ENCODE measurements at regions not wholly inside any gene's neighbourhood (a gene's known extent, or its start where the extent isn't known, plus 50 kb on each side); places are given as distances from the start of the nearest gene placed in this dataset.

DNA sequence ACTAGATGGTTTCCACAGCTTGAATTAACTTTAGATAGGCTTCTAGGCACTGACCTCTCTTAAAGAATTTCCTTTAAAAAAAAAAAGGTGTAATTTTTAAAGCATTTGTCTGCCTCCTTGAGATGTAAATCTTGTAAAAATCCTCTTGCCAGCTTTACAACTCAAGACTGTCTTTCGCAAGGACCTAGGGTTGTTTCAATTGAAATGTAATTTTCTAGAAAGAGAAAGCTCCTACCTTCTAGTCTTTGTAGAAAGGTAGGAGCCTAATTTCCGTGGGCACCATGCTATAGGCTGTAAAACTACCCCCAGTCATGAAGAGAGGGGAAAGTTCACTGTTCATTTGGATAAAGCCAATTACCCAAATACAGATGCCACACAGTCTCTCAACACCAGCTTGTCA lies 228.8 kb upstream of the TMEM229A start:
- no peak overlapping the region for H3K4me3 Mint-ChIP-seq (ENCODE audit: unreplicated experiment)

DNA sequence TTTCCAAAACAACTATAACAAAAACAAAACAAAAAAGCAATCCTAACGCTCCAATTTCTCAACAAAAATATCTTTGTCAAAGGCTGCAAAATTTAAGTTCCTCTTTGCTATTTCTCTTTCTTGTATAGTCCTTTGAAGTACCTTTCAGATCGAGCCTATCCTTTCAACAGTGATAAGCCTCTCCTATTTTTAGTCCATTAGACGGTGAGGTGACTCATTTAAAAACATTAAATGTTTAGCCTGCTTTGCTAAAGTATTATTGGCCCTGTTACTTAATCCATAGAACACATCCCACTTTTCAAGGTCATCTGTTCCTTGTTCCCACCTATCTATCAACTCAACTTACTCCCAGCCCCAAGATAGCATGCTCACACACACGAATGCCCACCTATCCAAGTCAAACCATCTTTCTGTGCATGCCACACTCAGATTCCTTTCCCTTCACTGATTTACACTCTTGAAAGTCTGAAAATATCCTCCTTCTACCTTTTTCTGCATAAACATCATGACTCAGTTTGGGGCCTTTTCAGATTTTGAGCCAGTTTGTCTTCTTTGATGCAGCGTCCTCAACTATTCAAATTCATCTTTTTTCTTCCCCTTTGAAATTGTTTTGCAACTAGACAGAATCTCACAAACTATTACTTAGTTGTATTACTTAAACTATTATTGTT lies 224.9 kb upstream of the TMEM229A start:
- CTCF ChIA-PET = no interaction called here
- Histone ChIP-seq H3K27me3 (replicated peaks; ENCODE audit: control insufficient read depth, insufficient read depth, low read length) (peaks cover 1% of the 10 kb centered on the region; the same call in 1 of the 2 replicates), H3K4me1 (no peaks in the 10 kb centered on the region), H3K36me3 (ENCODE audit: control insufficient read depth, insufficient read depth, low read length) (no peaks in the 10 kb centered on the region), H3K4me3 (ENCODE audit: low read depth, low read length) (no peak overlapping the region), H3K9me3 (0 out of 2 replicates have a peak, but pooled peaks cover 2% of the 10 kb centered on the region)
- H3K9me3 Mint-ChIP-seq (ENCODE audit: unreplicated experiment) = no peaks in the 10 kb centered on the region
- POLR2A ChIA-PET = no interaction called here
- H3K4me3 Mint-ChIP-seq (ENCODE audit: unreplicated experiment) = no peak overlapping the region
- H3K36me3 Mint-ChIP-seq (ENCODE audit: insufficient read depth, unreplicated experiment) = no peaks in the 10 kb centered on the region
- no peak for DNase-seq
- no peak overlapping the region for H3K27ac Mint-ChIP-seq (ENCODE audit: unreplicated experiment)
- peaks cover 10% of the 10 kb centered on the region for H3K27me3 Mint-ChIP-seq (ENCODE audit: insufficient read depth, unreplicated experiment)
- BruUV-seq (replicated peaks) = no TSS peak
- no peaks in the 10 kb centered on the region for H3K4me1 Mint-ChIP-seq (ENCODE audit: low read depth, unreplicated experiment)
- intact Hi-C loops (cut with micrococcal nuclease; ENCODE audit: unreplicated experiment) = no loop called here
- TF ChIP-seq, protein P1, sequence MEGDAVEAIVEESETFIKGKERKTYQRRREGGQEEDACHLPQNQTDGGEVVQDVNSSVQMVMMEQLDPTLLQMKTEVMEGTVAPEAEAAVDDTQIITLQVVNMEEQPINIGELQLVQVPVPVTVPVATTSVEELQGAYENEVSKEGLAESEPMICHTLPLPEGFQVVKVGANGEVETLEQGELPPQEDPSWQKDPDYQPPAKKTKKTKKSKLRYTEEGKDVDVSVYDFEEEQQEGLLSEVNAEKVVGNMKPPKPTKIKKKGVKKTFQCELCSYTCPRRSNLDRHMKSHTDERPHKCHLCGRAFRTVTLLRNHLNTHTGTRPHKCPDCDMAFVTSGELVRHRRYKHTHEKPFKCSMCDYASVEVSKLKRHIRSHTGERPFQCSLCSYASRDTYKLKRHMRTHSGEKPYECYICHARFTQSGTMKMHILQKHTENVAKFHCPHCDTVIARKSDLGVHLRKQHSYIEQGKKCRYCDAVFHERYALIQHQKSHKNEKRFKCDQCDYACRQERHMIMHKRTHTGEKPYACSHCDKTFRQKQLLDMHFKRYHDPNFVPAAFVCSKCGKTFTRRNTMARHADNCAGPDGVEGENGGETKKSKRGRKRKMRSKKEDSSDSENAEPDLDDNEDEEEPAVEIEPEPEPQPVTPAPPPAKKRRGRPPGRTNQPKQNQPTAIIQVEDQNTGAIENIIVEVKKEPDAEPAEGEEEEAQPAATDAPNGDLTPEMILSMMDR (IDR thresholded peaks at IDR 0.05; ENCODE audit: insufficient read depth in 1 of 2, low read depth in 1 of 2, low read length in 1 of 2, severe bottlenecking in 1 of 2, unreplicated experiment in 1 of 2) = no peak

More for the DNA sequence above, 228.8 kb upstream of the TMEM229A start:
- intact Hi-C loops (cut with micrococcal nuclease; ENCODE audit: unreplicated experiment) = loop anchor here (2.0 kb wide), 1 partner anchor 15 kb away; no protein-coding TSS in a partner anchor
- CTCF ChIA-PET = no interaction called here
- Histone ChIP-seq H3K9me3 (0 out of 2 replicates have a peak, but pooled peaks cover 2% of the 10 kb centered on the region), H3K4me3 (ENCODE audit: low read depth, low read length) (no peak overlapping the region), H3K27me3 (replicated peaks; ENCODE audit: control insufficient read depth, insufficient read depth, low read length) (no peaks in the 10 kb centered on the region), H3K36me3 (ENCODE audit: control insufficient read depth, insufficient read depth, low read length) (no peaks in the 10 kb centered on the region), H3K4me1 (no peaks in the 10 kb centered on the region)
- POLR2A ChIA-PET = no interaction called here
- no peaks in the 10 kb centered on the region for H3K36me3 Mint-ChIP-seq (ENCODE audit: insufficient read depth, unreplicated experiment)
- no peaks in the 10 kb centered on the region for H3K4me1 Mint-ChIP-seq (ENCODE audit: low read depth, unreplicated experiment)
- BruUV-seq (replicated peaks) = no TSS peak
- peaks cover 3% of the 10 kb centered on the region for H3K27me3 Mint-ChIP-seq (ENCODE audit: insufficient read depth, unreplicated experiment)
- DNase-seq = no peak
- peaks cover 6% of the 10 kb centered on the region for H3K9me3 Mint-ChIP-seq (ENCODE audit: unreplicated experiment)
- H3K27ac Mint-ChIP-seq (ENCODE audit: unreplicated experiment) = no peak overlapping the region
- TF ChIP-seq, protein P1 (IDR thresholded peaks at IDR 0.05; ENCODE audit: insufficient read depth in 1 of 2, low read depth in 1 of 2, low read length in 1 of 2, severe bottlenecking in 1 of 2, unreplicated experiment in 1 of 2) = no peak

DNA sequence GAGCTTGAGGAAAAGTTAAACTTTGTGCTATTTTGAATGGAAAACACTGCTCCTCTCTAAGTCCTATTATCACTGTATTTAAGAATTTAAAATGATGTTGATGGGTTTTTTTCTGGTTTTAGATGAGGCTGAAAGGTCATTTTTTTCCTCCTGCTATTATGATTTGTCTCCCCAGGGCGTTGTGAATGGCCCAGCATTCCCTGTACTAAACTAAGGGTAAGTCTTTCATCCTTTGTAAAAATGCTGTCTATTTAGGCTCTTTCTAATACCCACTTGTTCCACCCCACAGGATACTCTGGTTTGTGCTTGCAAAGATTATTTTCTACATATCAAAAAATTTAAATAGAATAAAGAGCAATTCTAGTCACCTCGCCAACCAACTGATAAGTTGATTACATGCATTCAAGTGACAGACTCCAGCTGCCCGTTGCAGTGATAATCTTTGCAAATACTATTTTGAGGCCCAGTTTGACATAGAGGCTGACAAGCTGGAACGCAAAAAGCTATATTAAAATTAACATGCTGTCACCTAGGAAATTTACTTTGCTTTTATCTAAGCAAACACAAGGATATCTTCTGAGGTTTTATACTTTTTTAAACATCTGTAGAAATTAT lies 222.3 kb upstream of the TMEM229A start:
- Histone ChIP-seq H3K4me1 (no peaks in the 10 kb centered on the region), H3K27me3 (replicated peaks; ENCODE audit: control insufficient read depth, insufficient read depth, low read length) (peaks cover 1% of the 10 kb centered on the region; the same call in 1 of the 2 replicates), H3K9me3 (0 out of 2 replicates have a peak, but pooled peaks cover 2% of the 10 kb centered on the region), H3K36me3 (ENCODE audit: control insufficient read depth, insufficient read depth, low read length) (no peaks in the 10 kb centered on the region), H3K4me3 (ENCODE audit: low read depth, low read length) (no peak overlapping the region)
- intact Hi-C loops (cut with micrococcal nuclease; ENCODE audit: unreplicated experiment) = no loop called here
- no peaks in the 10 kb centered on the region for H3K9me3 Mint-ChIP-seq (ENCODE audit: unreplicated experiment)
- DNase-seq = no peak
- TF ChIP-seq, protein P1 (IDR thresholded peaks at IDR 0.05; ENCODE audit: insufficient read depth in 1 of 2, low read depth in 1 of 2, low read length in 1 of 2, severe bottlenecking in 1 of 2, unreplicated experiment in 1 of 2) = no peak
- H3K36me3 Mint-ChIP-seq (ENCODE audit: insufficient read depth, unreplicated experiment) = no peaks in the 10 kb centered on the region
- no TSS peak for BruUV-seq (replicated peaks)
- ChIA-PET POLR2A (no interaction called here), CTCF (no interaction called here)
- H3K4me3 Mint-ChIP-seq (ENCODE audit: unreplicated experiment) = no peak overlapping the region
- no peaks in the 10 kb centered on the region for H3K4me1 Mint-ChIP-seq (ENCODE audit: low read depth, unreplicated experiment)
- H3K27me3 Mint-ChIP-seq (ENCODE audit: insufficient read depth, unreplicated experiment) = peaks cover 7% of the 10 kb centered on the region
- no peak overlapping the region for H3K27ac Mint-ChIP-seq (ENCODE audit: unreplicated experiment)

Measured in Caco-2 (cell line).